H1 (cell line): ENCODE measurements at regions not wholly inside any gene's neighbourhood (a gene's known extent, or its start where the extent isn't known, plus 50 kb on each side); places are given as distances from the start of the nearest gene placed in this dataset.

Experiments
- POLR2A ChIP-seq, 2 experiments: IDR thresholded peaks; 1 replicate in 1 of 2; 2 replicates in 1 of 2; pipeline ENCODE4 v1.6.1; 2011; ENCODE audit warnings: low read depth in 2 of 2, low read length in 2 of 2, mild to moderate bottlenecking in 2 of 2; ENCODE audit errors: control extremely low read depth in 1 of 2
- TAF1 ChIP-seq: IDR thresholded peaks from 2 replicates; pipeline ENCODE4 v1.6.1; 2011; ENCODE audit warnings: mild to moderate bottlenecking, low read depth, low read length
- TF ChIP-seq, protein P1 (sequence below): IDR thresholded peaks from 2 replicates; pipeline ENCODE4 v1.6.1; 2012; ENCODE audit warnings: inconsistent platforms
- TF ChIP-seq, protein P2 (sequence below): IDR thresholded peaks from 2 replicates; pipeline ENCODE4 v1.6.1; 2012; ENCODE audit warnings: inconsistent platforms
- TF ChIP-seq, protein P3 (sequence below), 3 experiments: IDR thresholded peaks; 1 replicate in 2 of 3; 2 replicates in 1 of 3; pipeline versions ENCODE4 v1.5.1 to v1.6.1; 2011; ENCODE audit warnings: low read length in 3 of 3, mild to moderate bottlenecking in 3 of 3, inconsistent platforms in 2 of 3, low read depth in 1 of 3, moderate library complexity in 1 of 3; ENCODE audit not compliant: insufficient read depth in 1 of 3; ENCODE audit errors: control extremely low read depth in 1 of 3

DNA sequence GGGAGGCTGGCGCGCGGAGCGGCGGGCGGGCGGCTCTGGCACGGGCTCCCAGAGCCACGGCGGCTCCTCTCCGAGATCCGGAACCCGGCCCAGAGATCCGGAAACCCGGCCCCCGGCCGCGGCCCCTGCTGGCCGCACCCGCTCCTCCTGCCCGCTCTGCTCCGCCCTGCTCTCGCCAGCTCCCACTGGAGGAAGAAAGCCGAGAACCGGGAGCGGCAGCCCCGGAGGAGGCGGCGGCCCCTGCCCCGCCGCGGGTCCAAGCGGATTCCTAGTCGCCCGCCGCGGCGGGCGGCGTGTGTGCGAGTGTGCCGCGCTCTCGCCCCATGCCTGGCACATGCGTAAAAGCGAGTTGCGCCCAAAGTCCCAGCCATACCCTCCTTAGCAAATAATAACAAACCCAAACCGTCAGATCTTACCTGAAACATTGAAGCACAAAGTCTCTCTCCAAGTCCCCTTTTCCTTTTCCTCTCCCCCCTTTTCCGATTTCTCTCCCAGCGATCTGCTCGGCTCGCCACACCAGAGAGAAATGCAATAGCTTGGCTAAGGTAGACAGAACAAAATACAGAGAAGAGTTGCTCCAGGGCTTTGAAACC, 108.7 kb upstream of the KCTD1 start (continued):
- TF ChIP-seq, protein P1, sequence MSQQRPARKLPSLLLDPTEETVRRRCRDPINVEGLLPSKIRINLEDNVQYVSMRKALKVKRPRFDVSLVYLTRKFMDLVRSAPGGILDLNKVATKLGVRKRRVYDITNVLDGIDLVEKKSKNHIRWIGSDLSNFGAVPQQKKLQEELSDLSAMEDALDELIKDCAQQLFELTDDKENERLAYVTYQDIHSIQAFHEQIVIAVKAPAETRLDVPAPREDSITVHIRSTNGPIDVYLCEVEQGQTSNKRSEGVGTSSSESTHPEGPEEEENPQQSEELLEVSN: peak; percentile 73
- peak; percentile 41 to 77; a peak in 2 of 3 replicates for TF ChIP-seq POLR2A (IDR thresholded peaks at IDR 0.05; ENCODE audit: control extremely low read depth in 1 of 2, low read depth in 2 of 2, low read length in 2 of 2)
- peak; percentile 71 for TF ChIP-seq TAF1
- TF ChIP-seq, protein P2, sequence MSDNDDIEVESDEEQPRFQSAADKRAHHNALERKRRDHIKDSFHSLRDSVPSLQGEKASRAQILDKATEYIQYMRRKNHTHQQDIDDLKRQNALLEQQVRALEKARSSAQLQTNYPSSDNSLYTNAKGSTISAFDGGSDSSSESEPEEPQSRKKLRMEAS: peak; percentile 78
- TF ChIP-seq, protein P3, sequence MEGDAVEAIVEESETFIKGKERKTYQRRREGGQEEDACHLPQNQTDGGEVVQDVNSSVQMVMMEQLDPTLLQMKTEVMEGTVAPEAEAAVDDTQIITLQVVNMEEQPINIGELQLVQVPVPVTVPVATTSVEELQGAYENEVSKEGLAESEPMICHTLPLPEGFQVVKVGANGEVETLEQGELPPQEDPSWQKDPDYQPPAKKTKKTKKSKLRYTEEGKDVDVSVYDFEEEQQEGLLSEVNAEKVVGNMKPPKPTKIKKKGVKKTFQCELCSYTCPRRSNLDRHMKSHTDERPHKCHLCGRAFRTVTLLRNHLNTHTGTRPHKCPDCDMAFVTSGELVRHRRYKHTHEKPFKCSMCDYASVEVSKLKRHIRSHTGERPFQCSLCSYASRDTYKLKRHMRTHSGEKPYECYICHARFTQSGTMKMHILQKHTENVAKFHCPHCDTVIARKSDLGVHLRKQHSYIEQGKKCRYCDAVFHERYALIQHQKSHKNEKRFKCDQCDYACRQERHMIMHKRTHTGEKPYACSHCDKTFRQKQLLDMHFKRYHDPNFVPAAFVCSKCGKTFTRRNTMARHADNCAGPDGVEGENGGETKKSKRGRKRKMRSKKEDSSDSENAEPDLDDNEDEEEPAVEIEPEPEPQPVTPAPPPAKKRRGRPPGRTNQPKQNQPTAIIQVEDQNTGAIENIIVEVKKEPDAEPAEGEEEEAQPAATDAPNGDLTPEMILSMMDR (IDR thresholded peaks at IDR 0.05; ENCODE audit: control extremely low read depth in 1 of 3, insufficient read depth in 1 of 3, low read depth in 1 of 3, low read length in 3 of 3): peak in 2 of 3 experiments; percentile 7 to 19; a peak in 2 of 4 replicates
